Endodermal cell (in vitro differentiated cells): ENCODE measurements at regions not wholly inside any gene's neighbourhood (a gene's known extent, or its start where the extent isn't known, plus 50 kb on each side); places are given as distances from the start of the nearest gene placed in this dataset.

Experiments used
- DNase-seq: peaks from one replicate; pipeline ENCODE4 v3.0.0-alpha.2; 2017
- H3K27ac ChIP-seq: 2 replicates; pipeline ENCODE4 v1.5.1; 2013; ENCODE audit warnings: mild to moderate bottlenecking, low read depth, low read length, moderate library complexity
- H3K27me3 ChIP-seq: 2 replicates; pipeline ENCODE4 v1.6.1; 2013; ENCODE audit warnings: mild to moderate bottlenecking, low read length, moderate library complexity; ENCODE audit not compliant: insufficient read depth, control insufficient read depth, poor library complexity, severe bottlenecking
- H3K36me3 ChIP-seq: 2 replicates; pipeline ENCODE4 v1.7.0; 2013; ENCODE audit warnings: mild to moderate bottlenecking, low read length, moderate library complexity; ENCODE audit not compliant: control insufficient read depth, insufficient read depth
- H3K4me1 ChIP-seq: one replicate; pipeline ENCODE4 v1.7.0; 2013; ENCODE audit warnings: low read length; ENCODE audit not compliant: control insufficient read depth, insufficient read depth
- H3K4me3 ChIP-seq: 2 replicates; pipeline ENCODE4 v1.5.1; 2013; ENCODE audit warnings: mild to moderate bottlenecking, low read length, moderate library complexity
- H3K9ac ChIP-seq: 2 replicates; pipeline ENCODE4 v1.6.1; 2013; ENCODE audit warnings: mild to moderate bottlenecking, low read length, moderate library complexity; ENCODE audit not compliant: poor library complexity, severe bottlenecking; ENCODE audit errors: extremely low read depth
- H3K9me3 ChIP-seq: 2 replicates; pipeline ENCODE4 v1.6.1; 2013; ENCODE audit warnings: mild to moderate bottlenecking, low read length, moderate library complexity; ENCODE audit not compliant: control insufficient read depth
- H3K27ac Mint-ChIP-seq: 2 replicates; pipeline ENCODE4 v1.8.0; 2020; ENCODE audit warnings: mixed read lengths
- H3K27me3 Mint-ChIP-seq: 2 replicates; pipeline ENCODE4 v1.8.0; 2021; ENCODE audit warnings: mild to moderate bottlenecking, mixed read lengths; ENCODE audit not compliant: insufficient read depth
- H3K36me3 Mint-ChIP-seq: 2 replicates; pipeline ENCODE4 v1.8.0; 2020; ENCODE audit warnings: low read depth, mixed read lengths
- H3K4me1 Mint-ChIP-seq: 2 replicates; pipeline ENCODE4 v1.8.0; 2020; ENCODE audit warnings: mixed read lengths
- H3K4me3 Mint-ChIP-seq: 2 replicates; pipeline ENCODE4 v1.8.0; 2020; ENCODE audit warnings: mild to moderate bottlenecking, moderate library complexity, mixed read lengths
- H3K9me3 Mint-ChIP-seq: 2 replicates; pipeline ENCODE4 v1.8.0; 2020; ENCODE audit warnings: mild to moderate bottlenecking, mixed read lengths
- CTCF ChIP-seq: fragments of 200-600 bp; sonication (generic); conservative IDR thresholded peaks from 2 replicates; pipeline ENCODE4 v1.5.0; 2021; ENCODE audit warnings: antibody characterized with exemption, mild to moderate bottlenecking
- WGBS, 2 experiments: methylation state at CpG; one replicate each; pipeline versions ENCODE4 v1.1.5 to v1.1.7; 2013; ENCODE audit warnings: missing lambda C conversion rate in 2 of 2, mixed read lengths in 1 of 2; ENCODE audit not compliant: insufficient coverage in 1 of 2, insufficient read length in 1 of 2; 5-methylcytosine and 5-hydroxymethylcytosine counted together

GRCh38 chr6:51265426-51265825 is 446.8 kb downstream of the TFAP2B start:
- Histone ChIP-seq H3K27ac (no peak overlapping the region), H3K27me3 (no peaks in the 10 kb centered on the region), H3K4me1 (no peaks in the 10 kb centered on the region), H3K4me3 (no peak overlapping the region), H3K9ac (no peak overlapping the region), H3K9me3 (no peaks in the 10 kb centered on the region), H3K36me3 (no peaks in the 10 kb centered on the region)
- Mint-ChIP-seq H3K27me3 (peaks cover 2% of the 10 kb centered on the region), H3K4me1 (no peaks in the 10 kb centered on the region), H3K9me3 (no peaks in the 10 kb centered on the region), H3K36me3 (no peaks in the 10 kb centered on the region), H3K4me3 (no peak overlapping the region), H3K27ac (no peak overlapping the region)
- no peak for TF ChIP-seq CTCF
- DNase-seq = no peak
- WGBS, 2 experiments = 89 to 100% methylated on average over 3 to 4 of the region's 4 CpGs

DNA sequence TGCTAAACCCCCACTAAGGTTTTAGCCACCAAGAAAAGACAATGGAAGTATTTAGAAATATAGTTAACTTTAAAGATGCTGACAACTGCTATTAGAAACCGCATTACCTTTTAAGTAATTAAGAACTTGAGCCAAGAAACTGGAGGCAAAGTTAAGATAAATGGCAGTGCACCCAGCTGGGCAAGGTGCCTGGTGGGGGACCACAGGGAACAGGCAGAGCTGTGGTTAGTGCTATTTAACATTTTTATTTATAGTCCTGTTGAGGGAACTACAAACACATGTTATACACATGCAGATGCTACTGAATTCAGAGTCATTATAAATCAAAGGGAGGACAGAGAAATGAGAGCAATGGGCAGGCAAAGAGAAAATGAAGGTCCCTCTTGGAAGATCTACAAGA is 447.9 kb downstream of the TFAP2B start:
- no peak for TF ChIP-seq CTCF
- no peak overlapping the region for H3K4me3 ChIP-seq
- H3K4me1 Mint-ChIP-seq = no peaks in the 10 kb centered on the region
- no peaks in the 10 kb centered on the region for H3K9me3 ChIP-seq
- no peaks in the 10 kb centered on the region for H3K27me3 ChIP-seq
- H3K36me3 Mint-ChIP-seq = no peaks in the 10 kb centered on the region
- no peak for DNase-seq
- peaks cover 5% of the 10 kb centered on the region for H3K27me3 Mint-ChIP-seq
- no peaks in the 10 kb centered on the region for H3K9me3 Mint-ChIP-seq
- H3K9ac ChIP-seq = no peak overlapping the region
- no peak overlapping the region for H3K4me3 Mint-ChIP-seq
- no peak overlapping the region for H3K27ac ChIP-seq
- no peak overlapping the region for H3K27ac Mint-ChIP-seq
- H3K36me3 ChIP-seq = no peaks in the 10 kb centered on the region
- no peaks in the 10 kb centered on the region for H3K4me1 ChIP-seq
- WGBS, 2 experiments = 94 to 100% methylated on average over 1 of the region's 1 CpG

- Mint-ChIP-seq H3K4me1 (peaks cover 6% of the 10 kb centered on the region), H3K4me3 (no peak overlapping the region), H3K9me3 (no peaks in the 10 kb centered on the region), H3K36me3 (no peaks in the 10 kb centered on the region), H3K27me3 (peaks cover 5% of the 10 kb centered on the region), H3K27ac (no peak overlapping the region)
- H3K36me3 ChIP-seq = no peaks in the 10 kb centered on the region
- no peaks in the 10 kb centered on the region for H3K4me1 ChIP-seq
- no peaks in the 10 kb centered on the region for H3K27me3 ChIP-seq
- no peak for DNase-seq
- H3K9me3 ChIP-seq = no peaks in the 10 kb centered on the region
- H3K4me3 ChIP-seq = no peak overlapping the region
- TF ChIP-seq CTCF = no peak
- H3K27ac ChIP-seq = peak overlapping the region; percentile 56
- 63 to 85% methylated on average over 2 to 4 of the region's 4 CpGs for WGBS, 2 experiments
- H3K9ac ChIP-seq = no peak overlapping the region
These were observed 450.0 kb downstream of the TFAP2B start for GRCh38 chr6:51268666-51269065.
